Activated effector memory CD4-positive, alpha-beta T cell treated with Interleukin-2 at 50 U/mL for 16 hours (primary cell): ENCODE measurements at regions not wholly inside any gene's neighbourhood (a gene's known extent, or its start where the extent isn't known, plus 50 kb on each side); places are given as distances from the start of the nearest gene placed in this dataset.
"Not testable (repeated sequence)": the region's sequence is repeated elsewhere in the genome, so short reads cannot be mapped to it uniquely, and the experiment has no call there.

ENCODE experiments used
- DNase-seq: peaks from one replicate; pipeline ENCODE4 v3.0.0-alpha.2; 2020

DNA sequence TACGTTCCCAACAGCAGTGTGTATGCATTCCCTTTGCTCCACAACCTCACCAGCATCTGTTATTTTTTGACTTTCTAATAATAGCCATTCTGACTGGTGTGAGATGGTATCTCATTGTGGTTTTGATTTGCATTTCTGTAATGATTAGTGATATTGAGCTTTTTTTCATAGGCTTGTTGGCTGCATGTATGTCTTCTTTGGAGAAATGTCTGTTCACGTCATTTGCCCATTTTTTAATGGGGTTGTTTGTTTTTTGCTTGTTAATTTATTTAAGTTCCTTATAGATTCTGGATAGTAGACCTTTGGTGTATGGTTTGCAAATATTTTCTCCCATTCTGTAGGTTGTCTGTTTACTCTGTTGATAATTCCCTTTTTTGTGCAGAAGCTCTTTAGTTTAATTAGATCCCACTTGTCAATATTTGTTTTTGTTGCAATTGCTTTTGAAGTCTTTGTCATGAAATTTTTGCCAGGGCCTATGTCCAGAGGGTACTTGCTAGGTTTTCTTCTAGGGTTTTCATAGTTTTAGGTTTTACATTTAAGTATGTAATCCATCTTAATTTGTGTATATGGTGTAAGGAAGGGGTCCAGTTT lies 141.5 kb upstream of the PGRMC2 start:
- DNase-seq: not testable (repeated sequence)

- no peak for DNase-seq
These were observed 140.8 kb upstream of the PGRMC2 start for GRCh38 chr4:128428397-128428796.

GRCh38 chr4:128427832-128428366 lies 140.3 kb upstream of the PGRMC2 start:
- DNase-seq: no peak

DNA sequence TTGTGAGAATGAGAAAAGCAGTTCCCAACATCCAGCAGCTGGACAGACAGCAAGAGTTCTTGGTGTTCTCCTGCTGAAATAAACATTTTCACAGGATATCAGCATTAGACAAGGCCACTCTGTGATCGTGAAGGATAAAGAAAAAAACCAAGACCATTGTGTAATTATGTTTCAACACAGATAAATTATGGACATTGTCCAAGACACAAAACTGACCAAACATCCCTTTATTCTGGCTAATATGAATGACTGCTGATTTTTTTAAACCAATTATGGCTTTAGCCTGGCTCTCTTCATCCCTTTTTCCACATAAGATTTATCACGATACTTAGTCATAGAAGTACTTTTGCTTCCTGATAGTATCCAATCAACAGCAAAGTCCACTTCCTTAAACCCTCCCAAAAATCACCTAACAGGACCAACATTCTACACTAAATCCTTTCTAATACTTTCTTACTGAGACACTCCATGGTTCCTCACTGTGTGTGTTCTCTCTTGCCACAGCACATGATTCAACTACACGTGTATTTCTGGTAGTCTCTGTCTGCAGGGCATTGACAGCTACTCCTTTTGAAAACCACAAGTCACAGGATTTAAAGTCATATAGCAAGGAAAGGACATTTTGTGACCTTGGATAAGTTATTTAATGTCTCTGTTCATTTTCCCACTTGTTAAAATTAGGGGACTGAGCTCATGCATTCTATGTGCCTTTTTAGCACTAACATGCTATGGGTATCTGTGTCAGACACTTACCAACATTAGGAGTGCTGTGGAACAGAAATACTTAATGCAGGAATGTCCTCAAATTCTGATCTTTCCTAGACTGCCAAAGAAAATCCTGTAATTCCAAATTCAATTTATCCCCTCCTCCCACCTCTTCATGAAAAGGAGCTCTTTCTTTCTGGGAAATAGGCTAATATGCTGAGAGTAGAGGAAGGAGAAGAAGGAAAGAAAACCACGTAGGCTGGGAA lies 137.2 kb upstream of the PGRMC2 start:
- no peak for DNase-seq

- not testable (repeated sequence) for DNase-seq
These were observed 134.7 kb upstream of the PGRMC2 start for GRCh38 chr4:128422296-128422695.

- no peak for DNase-seq
These were observed 129.3 kb upstream of the PGRMC2 start for GRCh38 chr4:128416921-128417320.

DNA sequence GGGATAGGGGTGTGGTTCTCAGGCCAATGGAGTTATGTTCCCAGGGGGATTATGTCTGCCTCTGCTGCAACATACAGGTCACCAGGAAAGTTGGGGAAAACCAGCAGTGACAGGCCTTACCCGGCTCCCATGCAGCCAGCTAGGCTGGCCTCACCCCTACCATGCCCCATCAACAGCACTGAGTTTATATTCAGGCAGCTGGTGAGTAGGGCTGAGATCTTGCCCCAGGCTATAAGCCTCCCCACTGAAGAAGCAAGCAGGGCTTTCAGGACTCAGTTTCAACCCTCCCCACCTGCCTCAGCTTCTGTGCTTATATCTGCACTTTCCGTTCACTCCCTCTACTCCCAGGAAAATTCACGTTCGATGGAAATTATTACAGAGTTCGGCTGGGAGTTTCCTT lies 122.4 kb upstream of the PGRMC2 start:
- no peak for DNase-seq

GRCh38 chr4:128403586-128403985 lies 116.0 kb upstream of the PGRMC2 start:
- DNase-seq: no peak

GRCh38 chr4:128394778-128395177 lies 107.2 kb upstream of the PGRMC2 start:
- no peak for DNase-seq

DNA sequence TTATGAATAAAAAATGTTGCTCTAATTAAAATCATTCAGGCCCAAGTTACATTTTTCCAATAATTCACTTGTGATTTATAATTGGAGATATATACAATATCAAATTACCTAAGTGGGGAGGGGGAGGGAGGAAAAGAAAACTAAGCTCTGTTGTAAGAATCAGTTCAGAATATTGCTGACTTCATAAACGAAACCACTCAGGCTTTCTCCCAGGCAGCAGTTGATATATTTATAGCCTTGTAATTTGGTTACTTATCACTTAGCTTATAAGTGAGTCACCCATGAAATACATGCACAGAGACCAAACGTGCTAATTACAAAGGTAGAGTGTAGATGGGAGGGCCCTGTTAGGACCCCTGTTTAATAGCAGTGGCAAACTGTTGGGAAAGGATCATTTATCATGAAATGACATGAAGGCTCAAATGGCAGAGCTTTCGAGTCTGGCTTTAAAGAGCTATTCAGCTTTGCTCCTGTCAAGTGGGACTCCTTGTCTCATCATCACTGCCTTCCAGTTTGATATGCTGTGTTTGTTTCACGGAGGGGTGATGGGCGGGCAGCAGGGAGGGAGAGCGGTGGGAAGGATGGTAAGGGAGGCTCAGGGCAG lies 105.6 kb upstream of the PGRMC2 start:
- DNase-seq: no peak

DNA sequence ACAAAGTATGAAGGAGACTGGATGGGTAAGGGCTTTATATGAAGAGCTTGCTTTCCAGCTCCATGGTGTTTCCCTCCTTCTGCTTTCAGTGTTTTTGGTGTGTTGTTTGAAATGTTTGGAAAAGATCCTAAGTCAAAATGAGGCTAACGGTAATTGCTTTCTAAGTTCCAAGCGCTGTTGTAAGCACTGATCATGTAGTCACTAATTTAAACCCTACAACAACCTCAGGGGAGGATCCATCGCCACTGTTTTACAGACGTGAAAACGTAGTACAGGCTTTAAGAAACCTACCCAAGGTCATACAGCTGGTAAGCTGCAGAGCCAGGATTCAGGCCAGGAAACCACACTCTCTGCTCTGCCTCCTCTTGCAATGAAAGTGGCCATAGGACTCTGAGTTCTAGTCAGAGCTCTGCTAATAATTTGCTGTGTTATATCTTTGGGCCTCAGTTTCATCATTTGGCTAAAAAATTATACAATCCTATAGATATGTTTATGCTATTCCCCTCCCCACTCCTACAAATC lies 102.9 kb upstream of the PGRMC2 start:
- no peak for DNase-seq

DNA sequence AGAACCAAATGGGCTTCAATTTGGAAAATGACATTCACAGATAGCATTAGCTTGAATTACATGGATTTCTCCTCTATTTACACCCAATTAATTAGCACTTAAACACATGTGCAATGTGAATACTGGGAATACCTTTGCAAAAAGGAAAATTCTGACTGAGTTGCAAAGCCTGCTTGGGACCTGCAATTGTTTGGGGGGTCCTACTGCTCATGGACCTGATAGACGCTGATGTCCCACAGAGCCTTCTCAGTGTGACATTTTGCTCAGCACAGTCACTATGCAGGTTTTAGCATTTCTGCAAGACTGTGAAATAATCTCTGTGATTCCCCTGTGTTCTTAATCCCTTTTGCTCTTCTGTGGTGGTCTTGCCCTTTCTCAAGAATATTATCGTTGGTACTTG lies 101.2 kb upstream of the PGRMC2 start:
- no peak for DNase-seq

DNA sequence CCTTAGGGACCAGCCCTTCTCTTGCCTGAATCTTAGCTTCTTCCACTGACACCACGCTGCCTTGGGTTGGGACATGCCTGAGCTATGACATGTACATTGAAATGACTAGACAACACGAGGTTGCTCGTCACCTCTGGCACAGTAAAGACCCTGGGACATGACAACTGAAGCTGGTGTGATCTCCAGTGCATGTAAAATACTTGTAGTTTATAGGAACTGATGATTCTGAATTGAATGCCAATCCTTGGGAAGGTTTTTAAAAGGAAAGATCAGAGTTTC lies 100.7 kb upstream of the PGRMC2 start:
- no peak for DNase-seq

DNA sequence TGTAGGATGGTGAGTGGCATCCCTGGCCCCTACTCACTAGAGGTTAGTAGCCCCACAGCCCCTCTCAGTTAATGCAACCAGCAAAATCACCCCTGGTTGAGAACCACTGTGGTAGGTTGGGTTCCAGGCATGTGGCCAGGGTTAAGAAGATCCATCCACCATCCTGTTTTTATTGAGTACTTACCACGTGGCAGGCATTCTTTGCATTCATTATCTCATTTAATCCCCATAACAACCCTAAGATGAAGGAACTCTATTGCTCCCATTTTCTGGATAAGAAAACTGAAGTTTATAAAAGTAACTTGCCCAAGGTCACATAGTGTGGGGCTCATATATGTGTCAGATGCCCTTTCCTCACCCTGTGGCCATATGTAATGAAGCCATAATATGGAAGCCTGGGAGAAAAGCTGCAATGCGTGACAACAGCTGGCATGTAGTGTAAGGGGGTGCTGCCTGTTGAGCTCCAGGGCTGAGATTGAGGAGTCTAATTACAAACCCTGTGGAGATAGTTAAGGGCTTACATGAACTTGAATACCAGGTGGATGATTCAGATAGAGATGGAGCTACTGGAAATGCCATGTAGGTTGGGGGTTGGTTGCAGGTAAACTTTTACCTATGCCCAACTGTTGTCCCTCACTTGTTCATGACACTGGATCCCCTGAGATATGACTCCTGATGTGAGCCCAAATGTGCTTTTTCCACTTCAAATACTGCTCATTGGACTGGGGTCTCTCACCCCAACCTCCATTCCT lies 100.2 kb upstream of the PGRMC2 start:
- no peak for DNase-seq

DNA sequence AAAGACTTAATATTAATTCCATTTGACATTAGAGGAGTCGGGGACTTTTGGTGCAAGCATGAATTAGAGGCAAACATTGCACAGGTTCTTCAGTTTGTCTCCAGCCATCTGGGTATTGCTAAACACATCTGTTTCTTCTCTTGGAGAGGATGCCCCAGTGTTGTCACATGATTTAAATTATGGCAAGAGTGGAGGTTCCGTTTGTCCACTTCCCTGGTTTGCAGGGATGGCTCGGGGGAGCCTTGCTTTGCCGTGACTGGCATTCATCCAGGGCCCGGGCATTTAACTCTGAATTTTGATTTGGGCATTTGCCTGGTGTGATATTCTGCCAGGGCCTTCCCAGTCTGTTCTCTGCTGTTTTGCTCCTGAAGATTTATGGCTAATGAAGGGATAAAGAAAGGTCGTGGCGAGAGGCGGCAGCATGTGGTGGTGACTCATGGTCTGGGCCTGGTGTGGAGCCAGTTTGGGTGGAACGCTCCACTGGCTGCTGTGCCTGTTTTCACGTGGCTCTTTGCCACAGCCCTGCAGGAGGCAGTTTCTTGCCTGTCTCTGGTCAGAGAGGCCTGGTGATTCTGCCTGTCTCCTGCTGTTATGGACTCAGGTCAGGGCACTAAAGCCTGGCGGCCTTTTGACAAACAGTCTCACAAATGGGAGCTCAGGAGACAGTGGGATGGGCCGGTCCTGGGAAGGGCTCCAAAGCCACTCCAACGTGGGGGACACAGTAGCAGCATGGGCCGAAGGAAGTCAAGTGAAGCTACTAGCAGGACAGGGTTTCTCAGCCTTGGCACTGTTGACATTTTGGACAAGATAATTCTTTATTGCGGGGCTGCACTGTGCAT lies 99.4 kb upstream of the PGRMC2 start:
- DNase-seq: no peak

GRCh38 chr4:128385683-128386304 lies 98.2 kb upstream of the PGRMC2 start:
- DNase-seq: no peak

DNA sequence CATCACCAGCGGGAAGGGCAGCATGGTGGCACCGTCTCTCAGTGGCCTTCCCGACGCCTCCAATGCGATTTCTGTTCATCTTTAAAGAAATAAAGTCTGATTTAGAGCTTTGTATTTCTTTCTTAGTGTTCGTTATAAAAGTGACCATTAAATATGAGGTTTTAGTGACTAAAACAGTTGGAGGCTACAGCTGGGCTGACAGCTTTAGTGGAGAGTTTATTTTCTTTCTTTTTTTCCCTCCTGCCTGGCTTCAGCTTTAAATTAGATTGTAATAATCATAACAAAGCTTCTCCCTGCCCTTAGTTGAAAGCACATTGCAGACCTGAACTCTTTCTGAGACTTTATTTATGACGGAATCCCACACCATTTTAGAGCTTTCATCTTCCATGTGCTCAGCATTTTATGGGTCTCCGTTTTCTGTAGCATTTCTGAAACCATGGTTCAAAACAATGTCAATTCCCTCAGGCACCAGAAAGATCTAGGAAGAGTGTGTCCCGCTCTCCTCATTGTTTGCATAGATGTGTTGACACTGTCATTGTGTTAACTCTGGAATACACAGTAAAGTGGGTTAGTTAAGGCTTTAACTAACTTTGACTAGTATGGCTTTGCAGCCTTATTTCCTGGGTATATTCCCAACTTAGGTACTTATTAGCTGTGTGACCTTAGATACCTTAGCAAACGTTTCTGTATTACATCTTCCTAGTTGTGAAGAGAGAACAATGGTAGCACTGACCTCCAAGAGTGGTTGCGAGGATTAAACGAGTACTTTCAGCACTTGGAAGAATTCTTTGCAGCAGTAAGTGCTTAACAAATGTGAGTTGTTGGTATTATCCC lies 97.4 kb upstream of the PGRMC2 start:
- DNase-seq: no peak

DNA sequence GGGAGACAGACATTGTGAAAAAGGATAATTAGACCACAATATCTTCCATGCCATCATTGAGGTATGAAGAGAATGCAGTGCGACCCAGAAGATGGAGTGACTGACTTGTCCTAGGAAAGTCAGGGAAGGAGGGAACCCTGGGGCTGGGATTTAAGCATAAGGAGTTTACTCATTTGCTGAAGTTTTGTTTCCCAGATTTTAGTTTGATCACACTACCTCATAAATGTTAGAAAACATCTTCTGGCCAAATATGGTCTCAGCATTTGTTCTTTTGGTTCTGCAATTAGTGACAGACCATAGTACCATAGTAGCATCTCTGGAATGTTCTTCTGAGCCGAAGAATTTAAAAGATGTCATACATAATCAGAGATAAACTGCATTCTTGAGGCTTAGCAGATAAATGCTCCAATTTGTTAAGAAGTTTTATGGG lies 96.5 kb upstream of the PGRMC2 start:
- no peak for DNase-seq

- no peak for DNase-seq
These were observed 94.3 kb upstream of the PGRMC2 start for GRCh38 chr4:128381748-128382559.

- DNase-seq: no peak
These were observed 92.7 kb upstream of the PGRMC2 start for GRCh38 chr4:128380306-128380705.
